Activated T-cell treated with anti-CD3 and anti-CD28 coated beads, Interleukin-2, amount 50 U/mL, for 24 hours (primary cell): ENCODE measurements at regions not wholly inside any gene's neighbourhood (a gene's known extent, or its start where the extent isn't known, plus 50 kb on each side); places are given as distances from the start of the nearest gene placed in this dataset.

ENCODE experiments used
- DNase-seq: peaks from one replicate; pipeline ENCODE4 v3.0.0-alpha.2; 2020
- H3K27ac Mint-ChIP-seq: 2 replicates; pipeline ENCODE4 v1.8.0; 2020; ENCODE audit warnings: mild to moderate bottlenecking, mixed read lengths
- H3K27me3 Mint-ChIP-seq: 2 replicates; pipeline ENCODE4 v1.8.0; 2020; ENCODE audit warnings: mixed read lengths
- H3K36me3 Mint-ChIP-seq: 2 replicates; pipeline ENCODE4 v1.8.0; 2020; ENCODE audit warnings: low read depth, mixed read lengths
- H3K4me1 Mint-ChIP-seq: 2 replicates; pipeline ENCODE4 v1.8.0; 2020; ENCODE audit warnings: low read depth, mixed read lengths
- H3K4me3 Mint-ChIP-seq: 2 replicates; pipeline ENCODE4 v1.8.0; 2020; ENCODE audit warnings: mild to moderate bottlenecking, moderate library complexity, mixed read lengths
- H3K9me3 Mint-ChIP-seq: 2 replicates; pipeline ENCODE4 v1.8.0; 2020; ENCODE audit warnings: mixed read lengths

- no peaks in the 10 kb centered on the region for H3K4me1 Mint-ChIP-seq
- peaks cover 18% of the 10 kb centered on the region for H3K9me3 Mint-ChIP-seq
- H3K27me3 Mint-ChIP-seq = peaks cover 3% of the 10 kb centered on the region
- H3K27ac Mint-ChIP-seq = no peak overlapping the region
- DNase-seq = no peak
- no peaks in the 10 kb centered on the region for H3K36me3 Mint-ChIP-seq
- no peak overlapping the region for H3K4me3 Mint-ChIP-seq
Measured at GRCh38 chr10:125362950-125363349, 202.6 kb upstream of the CTBP2 start.

GRCh38 chr10:125359401-125359800 is 199.0 kb upstream of the CTBP2 start:
- H3K9me3 Mint-ChIP-seq = peaks cover 9% of the 10 kb centered on the region
- H3K36me3 Mint-ChIP-seq = no peaks in the 10 kb centered on the region
- H3K4me3 Mint-ChIP-seq = no peak overlapping the region
- no peaks in the 10 kb centered on the region for H3K4me1 Mint-ChIP-seq
- H3K27ac Mint-ChIP-seq = no peak overlapping the region
- H3K27me3 Mint-ChIP-seq = peaks cover 5% of the 10 kb centered on the region
- no peak for DNase-seq

GRCh38 chr10:125355657-125356056 is 195.3 kb upstream of the CTBP2 start:
- no peaks in the 10 kb centered on the region for H3K9me3 Mint-ChIP-seq
- no peaks in the 10 kb centered on the region for H3K36me3 Mint-ChIP-seq
- no peaks in the 10 kb centered on the region for H3K4me1 Mint-ChIP-seq
- peaks cover 2% of the 10 kb centered on the region for H3K27me3 Mint-ChIP-seq
- no peak overlapping the region for H3K4me3 Mint-ChIP-seq
- no peak for DNase-seq
- H3K27ac Mint-ChIP-seq = no peak overlapping the region

GRCh38 chr10:125350519-125350918 is 190.2 kb upstream of the CTBP2 start:
- Mint-ChIP-seq H3K4me3 (no peak overlapping the region), H3K4me1 (no peaks in the 10 kb centered on the region), H3K36me3 (no peaks in the 10 kb centered on the region), H3K9me3 (no peaks in the 10 kb centered on the region), H3K27me3 (peaks cover 9% of the 10 kb centered on the region), H3K27ac (no peak overlapping the region)
- no peak for DNase-seq

- no peak for DNase-seq
- Mint-ChIP-seq H3K4me1 (no peaks in the 10 kb centered on the region), H3K27ac (no peak overlapping the region), H3K27me3 (peaks cover 11% of the 10 kb centered on the region), H3K4me3 (no peak overlapping the region), H3K9me3 (no peaks in the 10 kb centered on the region), H3K36me3 (no peaks in the 10 kb centered on the region)
Measured at GRCh38 chr10:125348536-125348935, 188.2 kb upstream of the CTBP2 start.

- H3K36me3 Mint-ChIP-seq = no peaks in the 10 kb centered on the region
- no peak overlapping the region for H3K4me3 Mint-ChIP-seq
- H3K27me3 Mint-ChIP-seq = peaks cover 11% of the 10 kb centered on the region
- H3K27ac Mint-ChIP-seq = no peak overlapping the region
- H3K4me1 Mint-ChIP-seq = no peaks in the 10 kb centered on the region
- H3K9me3 Mint-ChIP-seq = peaks cover under 1% of the 10 kb centered on the region
- no peak for DNase-seq
Measured at GRCh38 chr10:125344573-125345171, 184.3 kb upstream of the CTBP2 start.

GRCh38 chr10:125343983-125344382 is 183.6 kb upstream of the CTBP2 start:
- DNase-seq = no peak
- peaks cover 2% of the 10 kb centered on the region for H3K9me3 Mint-ChIP-seq
- no peaks in the 10 kb centered on the region for H3K36me3 Mint-ChIP-seq
- no peaks in the 10 kb centered on the region for H3K4me1 Mint-ChIP-seq
- H3K27ac Mint-ChIP-seq = no peak overlapping the region
- peaks cover 11% of the 10 kb centered on the region for H3K27me3 Mint-ChIP-seq
- no peak overlapping the region for H3K4me3 Mint-ChIP-seq

GRCh38 chr10:125343118-125343925 is 183.0 kb upstream of the CTBP2 start:
- Mint-ChIP-seq H3K9me3 (peaks cover 2% of the 10 kb centered on the region), H3K4me3 (no peak overlapping the region), H3K4me1 (no peaks in the 10 kb centered on the region), H3K27ac (no peak overlapping the region), H3K36me3 (no peaks in the 10 kb centered on the region), H3K27me3 (peaks cover 7% of the 10 kb centered on the region)
- no peak for DNase-seq

- Mint-ChIP-seq H3K9me3 (peaks cover 2% of the 10 kb centered on the region), H3K4me1 (no peaks in the 10 kb centered on the region), H3K27ac (no peak overlapping the region), H3K4me3 (no peak overlapping the region), H3K27me3 (peaks cover 7% of the 10 kb centered on the region), H3K36me3 (no peaks in the 10 kb centered on the region)
- DNase-seq = no peak
Measured at GRCh38 chr10:125341611-125342010, 181.2 kb upstream of the CTBP2 start.

- peaks cover 2% of the 10 kb centered on the region for H3K9me3 Mint-ChIP-seq
- H3K4me3 Mint-ChIP-seq = no peak overlapping the region
- H3K27me3 Mint-ChIP-seq = peaks cover 4% of the 10 kb centered on the region
- no peaks in the 10 kb centered on the region for H3K4me1 Mint-ChIP-seq
- H3K27ac Mint-ChIP-seq = no peak overlapping the region
- no peaks in the 10 kb centered on the region for H3K36me3 Mint-ChIP-seq
- no peak for DNase-seq
Measured at GRCh38 chr10:125340903-125341302, 180.5 kb upstream of the CTBP2 start.

- peaks cover 2% of the 10 kb centered on the region for H3K9me3 Mint-ChIP-seq
- no peaks in the 10 kb centered on the region for H3K27me3 Mint-ChIP-seq
- H3K36me3 Mint-ChIP-seq = no peaks in the 10 kb centered on the region
- no peak overlapping the region for H3K27ac Mint-ChIP-seq
- H3K4me3 Mint-ChIP-seq = no peak overlapping the region
- H3K4me1 Mint-ChIP-seq = no peaks in the 10 kb centered on the region
- DNase-seq = no peak
Measured at GRCh38 chr10:125337510-125337909, 177.1 kb upstream of the CTBP2 start.

- no peaks in the 10 kb centered on the region for H3K4me1 Mint-ChIP-seq
- H3K9me3 Mint-ChIP-seq = peaks cover under 1% of the 10 kb centered on the region
- no peak for DNase-seq
- H3K4me3 Mint-ChIP-seq = no peak overlapping the region
- H3K36me3 Mint-ChIP-seq = no peaks in the 10 kb centered on the region
- no peak overlapping the region for H3K27ac Mint-ChIP-seq
- H3K27me3 Mint-ChIP-seq = no peaks in the 10 kb centered on the region
Measured at GRCh38 chr10:125334545-125334944, 174.2 kb upstream of the CTBP2 start.

- Mint-ChIP-seq H3K36me3 (no peaks in the 10 kb centered on the region), H3K27ac (no peak overlapping the region), H3K4me3 (no peak overlapping the region), H3K27me3 (no peaks in the 10 kb centered on the region), H3K4me1 (no peaks in the 10 kb centered on the region), H3K9me3 (no peaks in the 10 kb centered on the region)
- no peak for DNase-seq
Measured at GRCh38 chr10:125333769-125334168, 173.4 kb upstream of the CTBP2 start.

- H3K4me3 Mint-ChIP-seq = no peak overlapping the region
- DNase-seq = no peak
- H3K4me1 Mint-ChIP-seq = no peaks in the 10 kb centered on the region
- H3K36me3 Mint-ChIP-seq = no peaks in the 10 kb centered on the region
- no peak overlapping the region for H3K27ac Mint-ChIP-seq
- no peaks in the 10 kb centered on the region for H3K27me3 Mint-ChIP-seq
- H3K9me3 Mint-ChIP-seq = peaks cover under 1% of the 10 kb centered on the region
Measured at GRCh38 chr10:125333209-125333591, 172.8 kb upstream of the CTBP2 start.

- no peaks in the 10 kb centered on the region for H3K36me3 Mint-ChIP-seq
- peaks cover 4% of the 10 kb centered on the region for H3K9me3 Mint-ChIP-seq
- no peaks in the 10 kb centered on the region for H3K27me3 Mint-ChIP-seq
- no peak for DNase-seq
- no peak overlapping the region for H3K4me3 Mint-ChIP-seq
- no peak overlapping the region for H3K27ac Mint-ChIP-seq
- H3K4me1 Mint-ChIP-seq = no peaks in the 10 kb centered on the region
Measured at GRCh38 chr10:125332548-125333208, 172.3 kb upstream of the CTBP2 start.
